Right hindlimb (tissue), 1 donor: ENCODE measurements at regions not wholly inside any gene's neighbourhood (a gene's known extent, or its start where the extent isn't known, plus 50 kb on each side); places are given as distances from the start of the nearest gene placed in this dataset.
"Not testable (repeated sequence)": the region's sequence is repeated elsewhere in the genome, so short reads cannot be mapped to it uniquely, and the experiment has no call there.

Source experiments
- DNase-seq: peaks from one replicate; pipeline ENCODE4 v3.0.0-alpha.2; 2018

DNA sequence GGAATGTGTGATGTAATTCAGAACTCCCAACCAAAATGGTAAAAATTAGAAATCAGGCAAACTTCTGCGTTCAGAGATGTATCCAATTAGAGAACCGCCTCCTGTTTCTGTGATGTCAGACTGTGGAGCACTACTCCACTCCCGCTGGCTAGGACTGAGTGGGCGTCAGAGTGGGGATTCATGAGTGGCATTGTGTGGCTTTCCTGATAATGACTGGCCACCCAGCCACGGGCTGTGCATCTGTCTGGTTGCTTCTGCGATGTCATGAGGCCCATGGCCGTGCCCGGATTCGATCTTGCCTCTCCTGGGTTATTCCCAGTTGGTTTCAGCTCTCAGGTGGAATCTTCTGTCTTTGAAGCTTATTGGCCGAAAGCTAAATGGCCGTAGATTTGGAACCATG lies 87.1 kb upstream of the KCNA1 start:
- DNase-seq = no peak

DNA sequence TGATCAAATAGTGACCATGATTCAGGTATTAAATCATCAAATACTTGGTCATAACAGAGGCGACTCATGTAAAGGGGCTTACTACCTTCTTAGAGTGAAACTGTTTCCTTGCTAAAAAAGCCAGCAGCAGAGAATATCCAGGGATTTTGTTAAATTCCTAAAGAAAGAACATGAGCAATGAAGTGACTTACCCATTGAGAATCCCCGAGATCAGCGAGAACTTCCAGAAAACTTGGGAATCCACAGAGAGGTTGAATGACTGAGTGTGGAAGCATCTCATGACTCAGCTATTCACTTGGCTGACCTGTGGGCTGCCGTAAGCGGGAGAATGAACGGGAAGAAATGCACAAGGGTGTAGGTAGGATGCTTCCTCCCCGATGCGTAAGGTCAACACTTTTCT lies 85.3 kb upstream of the KCNA1 start:
- DNase-seq = no peak

DNA sequence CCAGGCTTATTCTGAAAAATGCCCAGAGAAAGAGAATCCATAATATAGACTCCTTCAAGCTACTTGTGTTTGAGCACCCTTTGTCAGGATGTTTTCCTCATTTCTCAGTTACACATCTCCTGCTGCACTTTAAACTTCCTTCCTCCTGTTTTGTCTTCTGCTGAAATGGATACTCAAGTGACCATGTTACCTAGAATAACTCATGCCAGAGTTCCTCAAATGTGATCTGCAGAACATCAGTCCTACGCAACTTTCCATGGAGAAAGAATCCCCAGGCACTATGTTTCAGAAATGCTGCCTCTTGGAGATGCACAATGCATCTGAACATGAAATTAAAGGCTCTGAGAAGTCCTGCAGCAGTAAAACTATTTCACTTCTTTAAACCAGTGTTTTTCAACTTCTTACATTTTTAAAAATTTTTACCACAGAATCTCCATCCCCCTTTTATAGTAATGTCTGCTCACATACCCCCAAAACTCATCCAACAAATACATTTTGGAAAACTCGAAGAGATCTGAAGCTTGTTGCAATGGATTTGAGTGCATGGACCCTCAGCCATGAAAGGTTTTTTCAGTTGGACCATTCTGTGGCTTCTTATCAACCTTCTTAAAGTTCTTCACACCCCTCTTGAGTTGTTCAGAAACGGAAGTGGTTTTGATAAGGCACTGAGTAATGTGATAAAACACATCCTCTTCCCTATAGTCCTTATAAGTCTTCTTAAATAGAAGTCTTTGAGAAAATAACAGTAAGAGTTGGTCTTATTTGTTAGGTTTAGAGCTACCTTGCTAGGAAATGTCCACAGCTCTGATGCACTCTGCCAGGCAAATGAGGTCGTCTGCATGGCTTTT lies 84.5 kb upstream of the KCNA1 start:
- DNase-seq = no peak

DNA sequence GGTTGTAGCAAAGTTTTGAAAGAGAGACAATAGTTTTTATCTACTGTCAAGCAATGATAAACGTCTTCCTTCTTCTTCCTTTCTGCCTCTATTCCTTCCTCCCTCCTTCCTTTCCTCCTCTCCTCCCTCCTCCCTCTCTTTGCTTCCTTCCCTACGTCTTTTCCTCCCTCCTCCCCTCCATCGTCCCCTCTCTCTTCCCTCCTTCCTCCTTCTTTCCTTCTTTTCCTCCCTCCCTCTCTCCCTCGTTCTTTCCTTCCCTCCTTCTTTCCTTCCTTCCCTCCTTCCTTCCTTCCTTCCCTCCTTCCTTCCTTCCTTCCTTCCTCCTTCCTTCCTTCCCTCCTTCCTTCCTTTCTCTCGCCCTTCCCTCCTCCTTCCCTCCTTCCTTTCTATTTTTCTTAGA lies 82.8 kb upstream of the KCNA1 start:
- no peak for DNase-seq

DNA sequence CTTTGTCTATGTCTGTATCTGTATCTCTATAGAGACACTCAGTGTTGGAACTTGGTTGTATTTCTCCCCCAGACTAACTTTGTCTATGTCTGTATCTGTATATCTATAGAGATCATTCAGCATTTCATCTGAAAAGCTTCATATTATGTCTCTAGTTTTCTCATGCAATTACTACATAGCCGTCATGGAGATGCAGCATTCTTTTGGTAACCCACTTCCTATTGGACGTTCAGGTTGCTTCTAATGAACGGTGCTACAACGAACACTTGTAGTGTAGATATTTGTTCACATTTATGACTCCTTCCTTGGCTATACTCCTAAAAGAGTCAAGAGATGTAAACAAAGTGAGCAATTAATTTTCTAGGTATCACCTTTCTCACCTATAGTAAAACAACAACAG lies 81.5 kb upstream of the KCNA1 start:
- DNase-seq = no peak

DNA sequence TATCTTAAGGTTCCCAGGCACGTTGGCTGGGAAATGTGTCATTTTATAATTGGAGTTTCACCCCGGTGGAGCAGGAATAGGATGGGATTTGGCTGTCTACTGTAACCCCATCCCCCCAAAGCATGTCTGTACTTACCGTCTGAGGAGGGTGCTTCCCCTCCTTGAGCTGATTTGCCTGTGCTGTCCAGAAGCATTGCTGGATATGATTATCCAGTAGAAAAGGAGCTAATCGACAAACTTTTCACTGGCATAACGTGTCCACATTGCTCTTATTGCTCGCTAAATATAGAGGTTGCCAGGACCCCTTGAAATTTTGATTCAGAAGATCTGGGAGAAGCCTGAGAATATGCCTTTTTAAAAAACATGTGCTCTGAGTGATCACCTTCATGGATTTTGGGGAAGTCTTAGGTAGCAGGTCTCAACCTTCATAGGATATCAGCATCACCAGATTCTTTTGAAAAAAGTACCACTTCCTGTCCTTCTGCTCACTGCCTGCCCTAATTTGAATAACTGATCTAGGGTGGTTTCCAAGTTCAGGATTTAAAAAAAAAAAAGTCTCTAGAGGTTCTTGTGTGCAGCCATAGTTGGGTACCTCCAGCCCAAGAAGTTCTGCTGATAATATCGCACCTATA lies 80.4 kb upstream of the KCNA1 start:
- no peak for DNase-seq

DNA sequence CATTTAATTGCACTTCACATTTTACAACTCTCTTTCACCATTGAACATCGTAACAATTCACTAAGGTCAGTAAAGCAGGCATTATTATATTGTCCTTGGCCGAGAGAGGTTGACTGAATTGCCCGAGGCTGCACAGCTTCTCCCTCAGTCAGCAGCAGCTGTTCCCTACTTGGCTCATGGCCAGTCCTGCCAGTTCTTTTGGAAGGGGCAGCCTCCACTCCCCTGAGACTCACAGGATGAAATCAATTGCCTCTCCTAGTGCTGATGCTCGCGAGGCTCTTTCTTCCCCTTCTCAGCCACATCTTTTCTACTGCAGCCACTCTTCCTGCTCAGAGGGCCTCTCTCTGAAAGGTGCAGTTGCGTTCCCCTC lies 79.9 kb upstream of the KCNA1 start:
- no peak for DNase-seq

DNA sequence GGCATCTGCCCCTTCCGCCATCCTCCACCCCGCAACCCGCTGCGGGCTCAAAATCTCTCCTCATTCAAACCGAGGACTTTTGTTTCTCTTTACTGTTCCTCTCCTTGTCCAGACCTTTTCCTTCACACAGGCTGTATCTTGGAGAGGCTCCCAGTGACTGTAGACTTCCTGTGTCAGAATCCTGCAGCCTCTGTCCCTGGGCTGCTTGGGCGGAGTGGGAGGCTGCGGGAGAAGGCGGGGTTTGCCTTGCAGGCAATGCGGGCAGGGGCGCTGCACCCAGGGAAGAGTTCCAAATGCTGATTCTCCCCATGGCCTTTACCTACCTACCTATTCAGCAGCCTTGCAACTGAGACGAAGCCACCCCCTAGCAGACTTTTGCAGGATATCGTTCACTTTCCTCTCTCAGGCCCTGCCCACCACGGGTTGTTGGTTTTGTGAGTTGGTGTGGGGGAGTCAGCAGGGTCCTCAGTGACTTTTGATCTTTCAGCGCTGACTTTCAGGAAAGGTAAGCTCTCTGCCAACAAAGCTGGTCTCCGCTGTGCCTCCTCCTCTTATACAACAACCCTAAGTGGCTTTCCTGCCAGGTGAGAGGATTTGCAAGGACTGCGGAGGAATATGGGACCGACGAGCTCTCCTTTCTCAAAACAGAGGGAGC lies 79.0 kb upstream of the KCNA1 start:
- DNase-seq = no peak

DNA sequence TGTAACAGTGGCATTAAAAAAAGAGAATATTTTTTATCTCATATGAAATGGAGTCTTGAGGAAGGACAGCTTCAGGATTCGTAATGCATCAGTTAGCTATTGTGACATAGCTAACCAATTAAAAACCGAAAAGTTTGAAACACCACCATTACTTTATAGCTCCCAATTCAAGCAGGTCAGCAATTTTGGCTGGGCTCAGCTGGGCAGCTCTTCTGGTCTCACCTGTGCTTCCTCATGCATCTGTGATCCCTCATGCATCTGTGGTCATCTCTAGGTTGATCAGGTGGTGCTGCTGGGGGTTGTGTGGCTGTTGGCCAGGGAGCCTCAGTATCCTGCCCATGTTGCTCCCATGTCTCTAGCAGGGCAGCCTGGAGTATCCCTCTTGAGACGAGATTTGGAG lies 76.7 kb upstream of the KCNA1 start:
- no peak for DNase-seq

DNA sequence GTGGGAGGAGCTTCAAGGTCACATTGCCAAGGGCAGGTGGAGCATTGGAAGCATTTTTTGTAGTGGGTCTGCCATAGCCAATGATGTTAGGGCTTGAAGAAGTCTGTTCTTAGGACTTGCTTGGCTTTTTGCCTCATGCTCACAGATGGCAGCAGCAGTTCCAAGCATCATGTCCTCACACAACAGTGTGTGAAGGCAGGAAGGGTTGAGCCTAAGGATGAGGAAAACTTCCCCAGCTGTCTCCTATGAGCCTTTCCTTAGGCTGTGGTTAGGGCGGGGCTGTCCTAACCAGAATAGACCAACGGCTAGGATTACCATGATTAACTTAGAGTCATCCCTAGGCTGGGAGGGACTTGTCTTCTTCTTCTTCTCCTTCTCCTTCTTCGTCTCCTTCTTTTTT lies 76.2 kb upstream of the KCNA1 start:
- DNase-seq = no peak

DNA sequence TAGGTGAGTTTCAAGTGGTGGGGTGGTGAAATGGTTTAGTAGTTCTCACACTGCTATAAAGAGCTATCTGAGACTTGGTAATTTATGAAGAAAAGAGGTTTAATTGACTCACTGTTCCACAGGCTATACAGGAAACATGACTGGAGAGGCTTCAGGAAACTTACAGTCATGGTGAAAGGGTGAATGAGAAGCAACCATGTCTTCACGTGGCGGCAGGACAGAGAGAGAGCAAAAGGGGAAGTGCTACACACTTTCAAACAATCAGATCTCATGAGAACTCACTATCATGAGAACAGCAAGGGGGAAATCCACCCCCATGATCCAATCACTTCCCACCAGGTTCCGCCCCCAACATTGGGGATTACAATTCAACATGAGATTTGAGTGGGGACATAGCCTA lies 67.3 kb upstream of the KCNA1 start:
- not testable (repeated sequence) for DNase-seq

DNA sequence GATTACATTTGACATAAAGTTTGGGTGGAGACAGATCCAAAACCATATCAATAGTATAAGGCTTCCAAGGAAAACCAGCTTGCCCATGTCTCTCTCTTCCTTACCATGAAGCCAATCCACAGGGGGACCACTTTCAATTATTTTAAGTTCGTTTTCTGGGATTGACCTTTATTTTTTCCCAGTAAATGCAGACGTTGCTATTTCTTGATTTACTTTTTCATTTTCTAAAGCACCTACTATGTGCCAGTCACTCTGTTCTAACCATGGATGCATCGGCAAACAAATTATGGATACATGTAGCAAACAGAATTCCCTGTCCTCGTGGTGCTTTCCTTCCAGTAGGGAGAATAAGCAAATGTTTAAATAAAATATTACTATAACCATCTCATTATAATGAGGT lies 65.8 kb upstream of the KCNA1 start:
- no peak for DNase-seq

DNA sequence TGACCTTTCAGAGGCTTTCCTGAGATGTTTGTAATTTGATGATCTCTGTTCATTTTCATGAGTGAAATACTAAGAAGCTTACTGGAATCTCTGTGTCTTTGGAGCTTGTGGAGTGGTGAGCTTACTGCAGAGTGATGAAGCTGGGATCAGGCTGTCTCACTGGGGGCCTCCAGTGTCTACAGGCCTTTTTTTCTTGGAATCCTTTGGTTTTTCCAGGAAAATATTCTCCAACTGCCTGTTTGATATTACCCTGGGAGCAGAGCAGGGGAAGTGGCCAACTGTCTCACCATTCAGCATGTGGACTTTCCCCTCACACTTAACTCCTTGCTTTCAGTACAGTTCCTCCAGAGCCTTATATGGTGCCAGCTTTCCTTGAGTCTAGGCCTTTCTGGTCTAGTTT lies 62.0 kb upstream of the KCNA1 start:
- no peak for DNase-seq

DNA sequence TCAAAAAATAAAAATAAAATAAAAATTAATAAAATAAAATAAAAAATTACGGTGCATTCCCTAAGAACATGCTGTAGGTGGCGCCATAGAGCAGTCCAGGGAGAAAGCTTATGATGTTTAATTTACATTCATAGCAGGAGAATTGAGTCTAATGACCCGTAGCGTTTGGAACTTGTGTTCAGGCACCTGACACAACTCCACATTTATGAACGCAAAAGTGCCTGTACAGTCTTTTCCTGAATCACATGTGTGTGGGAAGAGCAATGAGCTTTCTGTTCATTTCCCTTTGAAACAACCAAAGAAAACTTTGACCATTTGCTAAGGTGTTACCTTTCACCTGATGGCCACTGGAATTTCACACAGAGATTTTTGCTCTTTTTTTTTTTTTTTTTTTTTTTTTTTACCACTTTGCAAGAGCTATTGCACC lies 60.6 kb upstream of the KCNA1 start:
- DNase-seq = no peak

DNA sequence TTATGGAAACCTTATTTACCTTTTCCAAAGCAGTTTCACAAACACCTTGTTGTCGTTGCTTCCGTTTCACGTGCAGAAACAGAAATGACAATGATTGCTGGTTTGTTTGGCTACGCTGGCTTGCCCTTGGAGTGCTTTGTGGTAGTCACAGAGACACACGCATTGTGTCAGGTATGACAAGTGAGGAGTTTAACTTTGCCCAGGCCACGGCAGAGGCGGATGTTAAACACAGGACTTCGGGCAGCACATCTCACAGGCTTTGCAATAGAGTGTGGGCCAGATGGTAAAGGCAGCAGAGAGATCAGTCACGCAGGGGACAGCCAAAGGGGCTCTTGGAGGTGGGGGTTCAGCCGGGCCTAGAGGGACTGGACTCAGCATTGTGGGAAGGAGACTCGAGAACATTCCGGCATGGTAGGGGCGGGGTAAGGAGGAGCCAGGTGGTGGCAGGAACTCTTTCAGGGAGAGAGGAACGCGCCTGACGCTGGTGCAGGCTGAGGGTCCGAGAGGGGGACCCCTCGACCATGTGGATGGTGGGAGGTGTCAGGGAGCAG lies 59.8 kb upstream of the KCNA1 start:
- DNase-seq = no peak

DNA sequence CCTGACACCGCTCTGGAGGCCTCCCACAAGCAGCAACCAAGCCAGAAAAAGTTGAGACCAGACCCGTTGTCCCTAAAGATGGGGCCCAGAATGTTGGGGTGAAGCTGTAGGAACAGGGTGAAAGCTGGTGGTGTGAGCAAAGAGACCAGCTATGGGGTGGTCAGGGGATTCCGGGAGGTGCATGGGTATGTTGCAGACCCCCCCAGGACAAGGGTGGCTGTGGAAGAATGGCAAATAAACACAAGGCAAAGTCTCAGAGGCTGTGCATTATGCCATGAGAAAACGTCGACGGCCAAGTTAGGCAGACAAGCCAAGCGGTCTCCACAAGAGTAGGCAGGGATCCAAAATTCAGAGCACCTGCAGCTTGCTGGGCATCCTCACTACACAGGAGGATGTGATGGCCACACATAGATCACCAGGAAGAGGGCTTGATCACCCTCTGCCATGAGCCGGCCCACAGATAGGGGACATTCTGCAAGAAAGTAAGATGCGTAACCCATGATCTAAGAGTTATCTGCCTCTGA lies 58.8 kb upstream of the KCNA1 start:
- no peak for DNase-seq

DNA sequence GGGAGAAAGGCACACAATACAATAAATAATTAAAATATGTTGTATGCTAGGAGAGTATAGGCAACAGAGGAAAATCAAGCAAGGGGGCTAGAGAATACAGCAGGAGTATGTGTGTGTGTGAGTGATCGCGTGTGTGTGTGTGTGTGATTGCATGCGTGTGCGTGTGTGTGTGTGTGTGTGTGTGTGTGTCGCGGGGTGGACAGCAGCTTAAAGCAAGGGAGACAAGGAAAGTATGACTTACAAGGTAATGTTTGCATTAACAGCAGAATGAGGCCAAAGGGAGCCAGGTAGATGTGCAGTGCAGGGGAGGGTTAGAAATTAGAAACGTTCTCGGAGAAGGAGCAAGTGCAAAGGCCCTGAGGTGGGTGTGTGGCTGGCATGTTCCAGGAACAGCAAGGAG lies 57.4 kb upstream of the KCNA1 start:
- no peak for DNase-seq

DNA sequence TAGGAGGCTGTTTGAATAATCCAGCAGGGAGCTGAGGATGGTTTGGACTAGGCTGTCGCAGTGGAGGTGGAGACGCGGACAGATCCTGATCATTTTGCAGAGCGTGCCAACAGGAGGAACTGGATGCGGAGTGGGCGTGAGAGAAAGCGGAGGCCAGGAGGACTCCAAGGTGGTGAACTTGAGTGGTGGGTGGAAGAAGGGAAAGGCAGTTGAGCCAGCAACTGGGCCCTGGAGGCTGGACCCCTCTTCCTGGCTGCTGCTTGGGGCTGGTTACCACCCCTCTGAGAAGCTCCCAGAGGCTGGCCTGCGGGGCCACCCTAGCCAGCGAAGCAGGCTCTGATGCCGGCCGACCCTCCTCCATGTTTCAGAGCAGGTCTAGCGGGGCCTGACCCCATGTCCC lies 56.8 kb upstream of the KCNA1 start:
- DNase-seq = no peak

DNA sequence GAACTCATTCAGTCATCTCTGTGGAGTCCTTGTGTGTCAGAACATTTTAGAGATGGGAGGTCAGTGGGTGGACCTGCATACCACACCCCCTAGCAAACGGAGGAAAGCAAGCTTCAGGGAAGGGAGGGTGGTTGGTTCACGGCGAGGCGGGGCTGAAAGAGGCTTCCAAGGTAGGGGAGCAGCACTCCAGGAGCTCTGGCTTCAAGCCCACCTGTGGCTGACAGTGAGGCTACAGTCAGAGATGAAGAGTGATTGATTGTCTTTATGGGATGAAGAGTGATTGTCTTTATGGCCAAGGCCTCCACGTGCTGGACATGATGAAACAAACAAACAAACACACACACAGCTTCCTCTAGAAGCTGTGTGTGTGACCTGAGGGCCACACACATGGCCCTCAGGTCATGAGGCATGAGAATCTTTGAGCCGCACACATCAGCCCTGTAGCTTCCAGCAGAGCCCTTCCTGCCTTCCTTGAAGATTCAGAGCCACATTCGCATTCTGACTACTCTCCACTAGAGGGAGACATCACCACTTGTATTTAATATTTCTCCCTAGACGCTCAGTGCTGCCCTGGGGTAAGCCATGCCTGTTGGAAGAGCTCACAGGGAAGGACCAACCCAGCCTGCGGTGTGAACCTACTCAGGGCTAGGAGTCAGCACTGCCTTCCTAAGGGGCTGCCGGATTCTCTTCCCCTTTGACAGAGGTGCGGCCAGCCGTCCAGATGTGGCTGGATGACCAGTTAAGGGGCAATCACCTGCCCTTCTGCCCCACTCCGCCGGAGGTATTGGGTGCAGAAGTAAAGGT lies 54.4 kb upstream of the KCNA1 start:
- peak; percentile 56 for DNase-seq

DNA sequence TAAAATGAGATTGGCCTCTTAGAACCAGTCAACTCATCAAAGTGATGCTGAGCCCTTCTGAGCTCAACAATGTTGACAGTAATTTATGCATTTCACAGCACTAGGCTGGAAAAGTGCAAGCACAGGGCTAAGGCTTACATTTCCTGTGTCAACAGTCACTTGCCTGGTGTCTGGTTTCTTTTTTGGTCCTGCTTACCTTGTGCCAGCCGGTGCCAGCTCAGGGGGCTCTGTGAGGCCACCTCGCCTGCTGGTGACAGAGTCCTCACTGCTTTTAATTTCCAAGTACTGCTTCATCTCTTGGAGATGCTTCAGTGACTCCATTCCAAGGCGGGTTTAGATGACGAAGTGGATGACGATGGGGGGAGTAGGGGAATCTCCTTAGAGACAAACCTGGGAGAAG lies 53.1 kb upstream of the KCNA1 start:
- no peak for DNase-seq

DNA sequence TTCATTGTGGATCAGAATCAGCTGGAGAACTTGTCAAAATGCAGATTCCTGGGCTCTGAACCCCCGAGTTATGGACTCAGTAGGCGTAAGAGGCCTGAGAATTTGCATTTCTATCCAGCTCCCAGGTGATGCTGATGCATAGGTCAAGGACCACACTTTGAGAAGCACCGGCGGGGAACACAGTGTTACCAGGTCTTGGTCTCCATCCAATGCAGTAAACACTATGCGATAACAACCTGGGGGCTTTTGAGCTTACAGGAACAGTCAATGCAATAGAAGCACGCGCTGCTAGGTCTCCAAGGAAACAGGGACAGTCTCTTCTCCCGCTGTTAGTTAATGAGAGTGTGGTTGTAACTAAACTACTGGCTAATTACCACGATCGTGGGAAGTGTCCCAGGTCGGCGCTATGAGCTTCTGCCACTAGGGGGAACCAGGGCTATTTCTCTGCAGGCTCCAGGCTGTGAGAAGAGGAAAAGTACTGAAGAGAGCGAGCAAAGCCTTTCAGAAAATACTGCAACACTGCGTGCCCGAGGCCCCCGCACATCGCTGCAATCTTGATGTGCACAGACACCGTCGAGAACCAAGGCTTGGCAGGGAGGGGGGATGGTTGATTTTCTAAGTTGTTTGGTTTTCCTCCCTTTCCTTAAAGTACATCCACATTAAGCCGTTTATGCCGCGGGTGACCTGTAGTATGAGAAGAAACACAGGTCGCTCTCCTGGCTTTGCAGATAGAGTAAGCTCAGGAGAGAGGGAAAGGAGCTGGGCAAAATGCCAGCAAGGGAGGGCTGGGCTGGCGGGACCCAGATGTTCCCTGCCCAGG lies 52.0 kb upstream of the KCNA1 start:
- DNase-seq = peak; percentile 68

DNA sequence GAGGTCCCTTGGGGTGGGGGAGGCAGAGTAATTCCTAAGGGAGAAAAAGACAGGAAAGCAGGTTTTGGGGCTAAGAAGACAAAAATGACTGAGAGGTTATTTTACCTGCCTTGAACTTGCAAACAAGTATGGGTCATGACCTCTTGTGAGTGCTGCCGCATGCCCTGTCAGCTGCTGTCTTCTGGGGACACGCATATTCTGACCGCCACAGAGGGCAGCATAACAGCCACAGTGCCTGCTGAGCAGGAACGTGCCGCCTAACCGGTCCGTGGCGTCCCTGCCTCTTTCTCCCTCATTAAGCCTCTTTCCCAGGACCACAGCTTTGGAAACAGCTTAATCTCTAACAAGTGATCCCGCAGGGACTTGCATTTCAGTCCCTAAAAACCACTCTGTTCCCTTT lies 51.3 kb upstream of the KCNA1 start:
- no peak for DNase-seq
